ENCODE measurements at regions not wholly inside any gene's neighbourhood (a gene's known extent, or its start where the extent isn't known, plus 50 kb on each side); places are given as distances from the start of the nearest gene placed in this dataset.
"Not testable (repeated sequence)": the region's sequence is repeated elsewhere in the genome, so short reads cannot be mapped to it uniquely, and the experiment has no call there.

DNA sequence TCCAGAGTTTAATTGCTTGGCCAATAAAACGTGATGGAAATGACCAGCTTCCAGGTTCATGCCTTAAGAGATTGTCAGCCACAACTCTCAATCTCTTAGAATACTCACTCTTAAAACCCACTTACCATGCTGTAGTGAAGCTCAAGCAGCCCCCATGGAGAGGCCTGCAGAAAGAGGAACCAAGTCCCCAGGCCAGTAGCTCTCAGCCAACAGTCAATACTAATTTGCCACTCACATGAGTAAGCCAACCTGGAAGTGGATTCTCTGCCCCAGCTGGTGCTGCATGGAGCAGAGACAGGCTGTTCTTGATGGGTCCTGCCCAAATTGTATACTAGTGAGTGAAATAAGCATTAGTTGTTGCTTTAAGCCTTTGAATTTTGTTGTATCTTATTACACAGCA lies 155.9 kb downstream of the OXSM start:
- no peak for DNase-seq (ENCODE audit: low read depth in 3 of 3)

DNA sequence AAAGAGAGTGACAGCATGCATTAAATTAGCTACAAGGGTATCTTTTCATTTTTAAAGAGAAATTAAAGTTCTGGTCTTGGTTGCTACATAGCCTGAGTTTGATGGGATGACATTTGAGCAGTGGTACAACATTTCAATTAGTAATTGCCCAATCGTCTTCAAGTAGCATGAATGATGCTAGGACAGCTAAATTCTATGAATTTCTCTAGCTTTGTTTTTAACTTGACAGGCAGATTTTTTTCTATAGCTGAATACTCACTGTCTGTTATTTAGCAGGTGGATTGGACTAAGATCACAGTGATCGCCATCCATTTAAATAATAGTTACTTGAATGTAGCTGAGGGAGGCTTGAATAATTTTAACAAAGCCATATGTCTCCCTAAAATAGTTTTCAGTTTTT lies 162.2 kb downstream of the OXSM start:
- no peak for DNase-seq (ENCODE audit: low read depth in 3 of 3)

DNA sequence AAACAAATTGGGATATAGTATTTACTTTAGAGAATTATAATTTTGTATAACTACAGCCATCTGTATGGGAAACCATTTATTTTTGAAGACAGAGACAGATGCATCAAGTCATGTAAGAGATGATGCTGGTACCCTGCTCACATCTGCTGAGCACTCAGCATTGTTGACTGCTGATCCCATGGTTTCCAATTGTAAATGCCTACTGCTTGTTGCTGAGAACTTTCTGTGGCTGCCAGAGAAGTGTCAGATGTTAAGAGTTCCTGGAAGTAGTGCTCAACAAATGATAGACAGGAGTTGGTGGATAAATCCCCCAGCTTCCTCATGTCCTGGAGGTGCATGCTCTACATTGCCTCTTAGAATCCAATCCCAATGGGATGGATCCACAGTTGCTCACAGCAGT lies 167.1 kb downstream of the OXSM start:
- no peak for DNase-seq (ENCODE audit: low read depth in 3 of 3)

DNA sequence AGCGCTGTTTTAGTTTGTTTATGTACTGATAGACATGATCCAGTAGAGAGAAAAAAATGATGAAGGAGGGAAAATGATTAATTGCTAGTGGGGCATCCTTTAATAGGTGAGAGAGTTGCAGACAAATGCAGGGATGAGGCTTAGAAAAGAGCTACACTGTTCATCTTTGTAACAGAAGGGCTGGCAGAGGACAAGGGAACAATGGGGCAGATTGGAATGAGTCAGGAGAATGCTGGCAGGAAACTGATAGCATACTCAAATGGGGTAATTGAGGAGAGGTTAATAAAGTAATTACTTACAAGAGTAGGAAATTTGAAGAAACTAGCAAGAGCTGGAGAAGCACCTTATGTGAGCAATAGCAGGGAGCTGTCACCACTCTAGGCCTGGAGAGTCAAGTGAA lies 170.9 kb downstream of the OXSM start:
- DNase-seq (ENCODE audit: low read depth in 3 of 3) = no peak

DNA sequence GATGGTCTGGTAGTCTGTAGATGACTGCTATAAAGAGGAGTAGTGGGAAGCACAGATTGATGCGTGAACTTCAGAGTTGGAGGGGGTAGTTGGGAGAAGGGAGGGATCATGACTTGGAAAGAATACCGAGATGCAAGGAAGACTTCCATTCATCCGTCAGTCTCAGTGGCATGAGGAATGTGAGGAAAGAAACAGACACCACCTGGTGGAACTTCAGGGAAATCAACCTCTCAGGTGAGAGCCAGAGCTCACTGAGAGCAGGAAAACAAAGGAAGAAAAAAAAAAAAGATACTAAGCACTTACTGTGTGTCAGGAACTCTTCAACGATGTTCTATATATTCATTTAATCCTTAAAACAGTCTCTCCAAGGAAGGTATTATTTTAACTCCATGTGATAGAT lies 172.4 kb downstream of the OXSM start:
- no peak for DNase-seq (ENCODE audit: low read depth in 3 of 3)

DNA sequence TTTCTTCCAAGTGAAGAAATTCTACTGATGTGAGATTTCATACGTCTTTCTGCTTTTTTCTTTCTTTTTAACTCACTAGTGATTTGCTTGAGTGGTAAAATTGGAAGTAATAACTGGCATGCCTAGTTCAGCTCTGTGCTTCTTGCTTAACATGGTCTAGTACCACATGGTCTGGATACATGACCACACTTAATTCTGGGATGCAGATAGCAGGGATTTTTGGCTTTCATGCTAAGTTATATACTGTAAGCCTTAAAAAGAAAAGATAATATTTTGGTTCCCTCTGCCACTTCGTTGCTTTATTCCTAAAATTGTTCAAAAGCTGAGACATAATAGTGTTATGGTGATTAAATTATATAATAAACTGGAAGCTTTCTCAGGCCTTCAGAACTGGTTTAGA lies 174.3 kb downstream of the OXSM start:
- DNase-seq (ENCODE audit: low read depth in 3 of 3) = no peak

DNA sequence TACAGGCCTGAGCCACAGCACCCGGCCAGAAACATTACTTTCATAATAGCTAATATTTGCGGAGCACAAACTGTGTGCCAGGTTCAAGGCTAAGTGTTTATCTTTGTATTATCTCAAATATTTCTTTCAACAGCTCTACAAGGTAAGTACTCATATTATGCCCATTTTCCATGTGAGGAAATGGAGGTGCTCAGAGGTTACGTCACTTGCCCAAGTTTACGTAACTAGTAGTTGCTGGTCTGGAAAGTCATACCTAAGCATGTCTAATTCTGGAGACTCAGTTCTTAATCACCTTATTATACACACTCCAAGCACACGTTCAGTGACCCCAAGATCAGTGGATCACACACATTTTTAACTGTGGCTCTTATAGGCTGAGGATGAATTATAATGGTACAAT lies 177.5 kb downstream of the OXSM start:
- DNase-seq (ENCODE audit: low read depth in 3 of 3) = no peak

DNA sequence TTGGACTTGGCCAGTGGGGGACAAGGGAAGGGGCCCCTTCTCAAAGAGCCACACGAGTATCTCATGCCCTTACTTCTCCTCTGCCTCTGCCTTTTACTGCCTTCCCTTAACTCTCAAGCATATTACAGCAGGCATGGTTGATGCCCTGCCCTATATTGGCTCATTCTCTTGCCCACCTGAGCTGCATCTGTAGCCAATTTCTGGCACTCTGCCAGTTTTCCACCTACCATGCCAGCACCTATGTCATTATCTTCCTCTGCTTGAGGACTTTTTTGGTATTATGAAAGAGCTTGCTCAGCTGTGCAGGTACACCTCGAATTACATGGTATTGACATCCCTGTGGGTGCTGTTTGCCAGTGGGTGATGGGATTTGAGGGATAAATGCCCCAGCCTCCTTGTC lies 181.8 kb downstream of the OXSM start:
- no peak for DNase-seq (ENCODE audit: low read depth in 3 of 3)

DNA sequence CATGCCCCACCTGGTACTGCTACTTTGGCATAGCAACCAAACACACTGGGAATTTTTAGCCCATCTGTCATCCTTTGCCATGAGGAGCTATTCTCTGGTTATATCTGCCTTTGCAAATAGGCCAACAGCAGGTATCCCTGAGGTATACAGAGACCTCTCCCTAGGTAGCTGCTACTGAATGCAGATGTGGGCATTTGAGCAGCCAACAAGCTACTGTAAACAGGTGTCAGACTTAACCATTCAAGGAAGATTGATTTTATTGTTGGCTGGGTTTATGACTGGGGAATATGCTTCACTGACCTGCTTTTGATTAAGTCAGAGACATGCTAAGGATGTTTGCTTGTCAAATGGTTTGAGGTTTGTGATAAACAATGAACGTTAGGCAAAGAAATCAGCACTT lies 183.2 kb downstream of the OXSM start:
- DNase-seq (ENCODE audit: low read depth in 3 of 3) = no peak

DNA sequence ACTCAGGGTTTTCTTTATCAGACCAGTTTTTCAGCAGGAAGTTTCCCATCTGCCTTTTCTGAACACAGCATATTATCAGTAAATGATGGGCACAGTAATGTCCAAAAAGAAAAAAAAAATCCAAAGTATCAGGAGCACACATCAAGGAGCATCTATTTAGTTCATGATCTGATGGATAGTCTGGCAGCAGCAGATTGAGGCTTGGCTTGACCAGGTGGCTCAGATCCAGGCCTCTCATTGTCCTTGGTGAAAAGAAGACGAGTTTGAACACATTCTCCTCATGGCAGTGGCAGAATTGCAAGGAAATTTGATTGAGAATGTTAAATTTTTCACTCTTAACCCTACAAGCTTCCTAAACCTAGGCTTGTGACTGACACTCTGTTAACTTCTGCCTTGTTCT lies 192.9 kb downstream of the OXSM start:
- no peak for DNase-seq (ENCODE audit: low read depth in 3 of 3)

DNA sequence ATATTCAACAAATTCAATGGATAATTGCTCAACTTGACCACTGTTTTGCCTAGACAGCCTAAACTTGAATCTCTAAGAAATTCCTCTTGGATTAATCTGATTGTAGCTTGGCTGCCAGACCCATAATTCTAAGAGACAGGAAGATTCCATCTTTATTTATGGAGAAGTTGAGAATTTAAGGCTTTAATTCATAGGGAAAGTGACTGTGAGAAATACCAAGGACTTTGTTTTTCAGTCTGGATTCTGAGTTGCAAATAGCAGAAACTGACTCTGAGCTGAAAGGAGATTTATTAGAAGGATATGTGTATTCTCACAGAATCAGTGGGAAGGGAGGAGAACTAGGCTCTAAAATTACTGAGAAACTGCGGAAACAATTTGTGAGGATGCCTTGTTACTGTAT lies 195.7 kb downstream of the OXSM start:
- no peak for DNase-seq (ENCODE audit: low read depth in 3 of 3)

DNA sequence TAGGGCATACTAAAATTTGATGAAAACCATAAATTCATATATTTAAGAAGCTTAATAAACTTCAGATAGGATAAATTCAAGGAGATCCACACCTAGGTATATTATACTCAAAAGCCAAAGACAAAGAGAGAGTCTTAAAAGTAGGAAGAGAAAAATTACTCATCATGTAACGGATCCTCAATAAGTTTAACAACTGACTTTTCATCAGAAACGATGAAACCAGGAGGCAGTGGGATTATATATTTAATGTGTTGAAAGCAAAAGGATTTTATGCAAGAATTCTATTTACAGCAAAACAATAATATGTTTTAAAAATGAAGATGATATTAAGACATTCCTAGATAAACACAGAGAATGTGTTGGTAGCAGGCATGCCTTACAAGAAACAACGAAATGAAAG lies 202.7 kb downstream of the OXSM start:
- DNase-seq (ENCODE audit: low read depth in 3 of 3) = no peak

DNA sequence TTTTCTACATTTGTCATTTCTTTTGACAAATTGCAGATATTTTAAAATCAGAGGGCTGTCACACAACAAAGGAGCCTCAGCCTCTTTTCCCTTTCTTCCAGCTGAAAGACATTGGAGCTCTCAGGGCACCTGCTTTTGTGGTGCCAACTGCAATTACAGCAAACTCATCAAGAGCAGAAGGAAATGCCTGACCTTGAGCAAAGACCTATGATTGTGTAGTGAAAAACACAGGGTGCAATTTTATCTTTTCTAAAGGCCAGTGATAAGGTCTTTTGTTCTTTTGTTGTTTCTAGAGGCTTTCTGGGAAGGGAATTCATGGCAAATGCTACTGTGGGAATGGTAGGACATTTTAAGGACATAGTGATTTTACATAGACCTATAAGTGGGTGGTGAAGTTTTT lies 214.3 kb downstream of the OXSM start:
- no peak for DNase-seq (ENCODE audit: low read depth in 3 of 3)

DNA sequence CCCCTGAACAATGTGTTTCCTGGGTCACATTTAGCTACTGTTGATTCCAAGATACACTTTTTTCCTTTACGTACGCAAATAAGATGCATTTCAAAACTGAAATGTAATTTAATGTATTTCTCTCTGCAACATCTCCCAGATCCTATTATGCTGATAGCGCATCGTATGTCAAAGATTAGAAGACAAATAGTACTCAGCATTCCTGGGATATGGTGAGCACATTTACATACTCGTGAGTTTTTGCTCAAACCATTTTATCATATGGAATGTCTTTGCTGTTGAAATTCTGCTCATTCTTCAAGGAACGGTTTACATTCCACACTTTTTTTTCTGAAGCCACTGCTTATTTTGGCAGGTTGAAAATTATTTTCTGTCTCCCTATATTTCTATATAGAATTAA lies 221.4 kb downstream of the OXSM start:
- DNase-seq (ENCODE audit: low read depth in 3 of 3) = no peak

DNA sequence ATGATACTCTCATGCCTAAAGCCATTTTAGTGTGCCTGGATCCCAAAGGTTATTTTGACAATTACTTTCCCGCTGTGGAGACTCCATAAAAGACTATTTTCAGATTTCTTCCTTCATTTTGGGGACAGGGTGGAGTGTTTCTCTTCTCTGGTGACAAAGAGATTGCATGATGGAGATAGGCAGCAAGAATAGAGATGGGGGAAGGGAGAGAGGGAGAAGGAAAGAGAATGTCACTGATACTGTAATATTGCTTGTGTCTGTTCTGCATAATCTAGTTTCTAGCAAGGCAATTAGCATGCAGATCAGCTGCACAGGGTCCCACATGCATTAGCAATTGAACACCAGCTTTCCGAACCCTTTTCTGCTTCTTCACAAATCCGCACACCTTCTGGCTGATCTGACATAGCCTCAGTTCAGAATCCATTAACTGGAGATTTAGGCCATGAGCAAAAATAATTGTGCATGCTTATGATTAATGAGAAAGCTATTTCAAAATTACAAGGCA lies 222.4 kb downstream of the OXSM start:
- no peak for DNase-seq (ENCODE audit: low read depth in 3 of 3)

DNA sequence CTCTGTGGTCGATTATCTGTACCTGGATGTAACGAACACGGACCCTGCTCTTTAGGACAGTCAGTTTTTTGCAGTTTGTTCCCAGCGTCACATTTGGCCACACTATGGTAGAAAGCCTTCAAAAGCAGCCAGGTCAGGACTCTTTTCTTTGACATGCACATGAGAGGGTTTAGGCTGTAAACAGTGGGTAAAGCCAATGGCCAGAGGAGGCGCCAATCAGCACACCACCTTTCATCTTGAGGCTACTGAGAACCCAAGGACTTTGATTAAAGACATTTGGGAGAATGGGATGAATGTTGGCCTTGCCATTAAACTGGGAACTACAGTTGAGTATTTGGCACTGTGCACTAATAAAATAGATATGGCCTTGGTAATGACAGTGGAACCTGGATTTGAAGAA lies 225.9 kb downstream of the OXSM start:
- DNase-seq (ENCODE audit: low read depth in 3 of 3) = no peak

DNA sequence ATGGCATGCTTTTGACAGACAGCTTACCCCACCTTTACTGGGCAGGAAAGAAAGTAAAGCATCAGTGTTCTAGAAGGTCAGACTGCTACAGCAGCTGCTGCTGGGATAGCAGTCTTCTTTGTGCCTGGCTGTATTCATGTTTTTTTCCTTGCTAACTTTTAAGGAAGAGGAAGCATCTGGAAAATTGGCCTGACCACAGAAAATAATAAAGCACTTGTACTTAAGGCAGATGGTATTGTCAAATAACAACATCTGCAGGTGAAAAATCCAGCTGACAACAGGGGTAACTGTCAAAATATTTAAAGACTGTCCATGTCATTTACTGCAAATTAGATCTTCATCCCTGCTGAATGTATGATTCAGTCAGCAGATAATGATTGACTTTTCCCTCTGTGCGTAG lies 229.0 kb downstream of the OXSM start:
- no peak for DNase-seq (ENCODE audit: low read depth in 3 of 3)

DNA sequence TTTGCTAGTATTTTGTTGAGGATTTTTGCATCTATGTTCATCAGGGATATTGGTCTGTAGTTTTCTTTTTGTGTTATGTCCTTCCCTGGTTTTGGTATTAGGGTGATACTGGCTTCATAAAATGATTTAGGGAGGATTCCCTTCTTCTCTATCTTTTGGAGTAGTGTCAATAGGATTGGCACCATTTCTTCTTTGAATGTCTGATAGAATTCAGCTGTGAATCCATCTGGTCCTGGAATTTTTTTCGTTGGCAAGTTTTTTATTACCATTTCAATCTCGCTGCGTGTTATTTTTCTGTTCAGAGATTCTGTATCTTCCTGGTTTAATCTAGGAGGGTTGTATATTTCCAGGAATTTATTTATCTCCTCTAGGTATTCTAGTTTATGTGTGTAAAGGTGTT lies 234.3 kb downstream of the OXSM start:
- not testable (repeated sequence) for DNase-seq (ENCODE audit: low read depth in 3 of 3)

DNA sequence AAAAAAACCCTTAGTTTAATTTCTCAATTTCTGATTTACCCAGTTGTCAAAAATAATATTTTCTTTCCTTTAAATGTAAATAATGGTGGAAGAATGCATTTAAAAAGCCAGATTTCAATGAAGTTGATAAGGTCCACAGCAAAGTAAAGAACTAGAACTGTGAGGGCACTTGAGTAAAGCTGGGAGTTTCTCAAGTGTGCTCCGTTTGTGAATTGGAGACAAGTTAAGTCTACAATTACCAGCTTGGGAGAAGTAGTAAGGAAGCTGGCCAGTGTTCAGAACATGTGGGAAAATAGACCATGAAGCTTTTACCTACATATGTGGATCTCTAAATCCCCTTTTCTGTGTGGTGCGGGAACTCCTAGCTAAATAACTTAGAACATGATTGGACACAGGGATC lies 239.4 kb downstream of the OXSM start:
- no peak for DNase-seq (ENCODE audit: low read depth in 3 of 3)

DNA sequence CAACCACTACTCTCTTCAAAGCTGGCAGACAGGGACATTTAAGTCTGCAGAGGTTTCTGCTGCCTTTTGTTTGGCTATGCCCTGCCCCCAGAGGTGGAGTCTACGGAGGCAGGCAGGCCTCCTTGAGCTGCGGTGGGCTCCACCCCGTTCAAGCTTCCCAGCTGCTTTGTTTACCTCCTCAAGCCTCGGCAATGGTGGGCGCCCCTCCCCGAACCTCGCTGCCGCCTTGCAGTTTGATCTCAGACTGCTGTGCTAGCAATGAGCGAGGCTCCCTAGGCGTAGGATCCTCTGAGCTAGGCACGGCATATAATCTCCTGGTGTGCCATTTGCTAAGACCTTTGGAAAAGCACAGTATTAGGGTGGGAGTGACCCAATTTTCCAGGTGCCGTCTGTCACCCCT lies 252.2 kb downstream of the OXSM start:
- DNase-seq (ENCODE audit: low read depth in 3 of 3) = not testable (repeated sequence)

DNA sequence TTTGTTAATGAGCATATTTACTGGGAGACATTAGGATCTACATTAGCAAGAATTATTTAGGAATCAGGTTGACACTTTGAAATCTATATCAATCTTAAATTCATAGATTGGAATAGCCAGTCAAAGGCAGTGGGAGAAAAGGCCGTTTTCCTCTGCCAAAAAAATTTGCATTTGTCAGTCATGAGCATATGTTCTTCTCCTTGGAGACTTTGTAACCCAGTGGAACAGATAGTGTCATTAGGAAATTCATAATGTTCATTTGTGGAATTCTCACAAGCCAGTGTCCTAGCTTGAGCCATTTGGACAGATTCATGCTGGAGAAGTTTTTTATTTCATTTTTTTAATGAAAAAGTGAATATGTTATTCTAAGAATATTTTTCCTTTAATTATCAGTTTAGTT lies 260.1 kb downstream of the OXSM start:
- DNase-seq (ENCODE audit: low read depth in 3 of 3) = no peak

DNA sequence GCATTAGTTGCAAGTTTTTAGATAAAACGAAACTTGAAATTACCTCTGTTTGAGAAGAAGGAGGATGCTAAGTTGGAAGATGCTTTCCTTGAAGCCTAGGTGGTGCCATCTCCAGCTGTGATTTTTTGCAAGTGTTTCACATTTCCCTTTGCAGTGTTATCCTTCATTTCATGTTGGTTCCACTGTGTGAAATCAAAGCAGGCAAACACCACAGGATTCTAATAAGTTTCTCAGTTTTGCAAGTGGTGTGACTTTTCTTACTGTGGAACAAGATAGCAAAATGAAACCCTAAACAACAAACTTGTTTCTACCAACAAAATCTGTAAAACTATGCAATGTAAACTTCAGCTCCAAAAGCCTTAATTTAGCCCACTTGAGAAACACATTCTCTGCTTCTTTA lies 260.9 kb downstream of the OXSM start:
- no peak for DNase-seq (ENCODE audit: low read depth in 3 of 3)

DNA sequence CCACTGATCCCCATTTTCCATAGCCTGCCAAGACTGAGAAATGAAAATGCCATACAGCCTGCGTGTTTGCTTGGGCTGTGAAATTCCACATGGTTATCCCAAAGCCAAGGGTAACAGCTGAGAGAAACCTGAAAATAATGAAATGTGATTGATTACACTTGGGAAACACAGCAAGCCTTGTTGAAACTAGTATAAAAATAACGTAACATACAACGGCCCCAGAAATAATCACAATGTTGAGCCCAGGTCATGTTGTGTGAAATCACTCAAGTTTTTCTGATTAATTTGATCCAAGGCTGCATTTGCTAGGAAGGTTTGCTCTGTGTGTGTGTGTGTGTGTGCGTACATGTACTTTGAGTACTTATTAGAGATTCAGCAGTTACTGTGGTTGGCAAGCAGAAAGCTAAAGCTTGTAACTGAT lies 269.0 kb downstream of the OXSM start:
- no peak for DNase-seq (ENCODE audit: low read depth in 3 of 3)

DNA sequence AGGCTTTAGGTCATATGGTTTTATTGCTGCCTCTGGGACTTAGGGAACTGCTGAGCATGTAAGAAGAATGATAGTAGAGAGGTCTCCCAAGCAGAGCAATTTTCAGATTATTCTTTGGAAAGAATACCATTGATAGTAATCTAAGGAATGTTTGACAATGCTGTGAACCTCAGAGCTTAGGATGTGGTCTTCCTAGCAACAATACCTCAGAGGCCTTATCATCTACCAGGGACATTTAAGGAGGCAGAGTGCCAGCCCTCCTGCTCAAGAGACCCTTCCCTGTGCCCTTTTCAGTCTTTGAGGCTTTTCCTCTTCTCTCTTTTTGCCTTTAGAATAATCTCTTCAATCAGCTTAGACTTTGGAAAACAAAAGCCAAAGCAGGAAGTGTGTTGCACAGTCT lies 272.1 kb downstream of the OXSM start:
- DNase-seq (ENCODE audit: low read depth in 3 of 3) = no peak

DNA sequence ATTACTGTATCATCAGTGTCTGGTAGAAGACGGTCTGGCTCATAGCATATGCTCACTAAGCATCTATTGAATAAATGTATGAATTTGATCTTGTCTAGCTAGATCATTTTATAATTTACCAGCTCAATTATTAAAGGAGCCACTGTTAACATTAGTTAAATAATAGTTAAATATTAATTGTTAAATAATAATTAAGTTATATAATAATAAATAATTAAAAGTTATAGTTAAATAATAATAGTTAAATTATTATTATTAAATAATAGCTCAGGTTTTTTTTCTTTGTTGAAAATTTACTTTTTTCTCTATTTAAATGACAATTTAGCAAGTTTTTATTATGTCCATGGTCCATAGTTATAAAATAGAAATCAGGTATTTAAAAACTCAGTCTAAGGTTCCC lies 274.4 kb downstream of the OXSM start:
- DNase-seq (ENCODE audit: low read depth in 3 of 3) = no peak
